ENCODE measurements at regions not wholly inside any gene's neighbourhood (a gene's known extent, or its start where the extent isn't known, plus 50 kb on each side); places are given as distances from the start of the nearest gene placed in this dataset.

DNA sequence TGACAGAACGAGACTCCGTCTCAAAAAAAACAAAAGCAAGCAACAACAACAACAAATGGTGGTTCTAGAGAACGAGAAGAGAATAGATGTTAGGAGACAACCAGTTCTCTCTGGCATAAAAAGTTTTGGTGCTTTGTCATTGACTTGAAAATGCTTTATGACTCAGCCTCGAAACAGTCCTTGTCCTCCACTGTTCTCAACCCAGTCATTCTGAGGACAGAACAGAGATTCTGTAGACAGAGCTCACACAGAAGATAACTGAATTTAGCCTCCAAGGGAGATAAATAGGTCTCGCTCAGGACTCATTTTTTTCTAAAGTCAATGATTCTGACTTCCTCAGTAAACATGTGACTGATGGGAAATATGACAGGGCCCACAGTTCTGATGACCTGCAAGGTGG lies 76.0 kb upstream of the FSTL4 start:
- TF ChIP-seq, protein P1, sequence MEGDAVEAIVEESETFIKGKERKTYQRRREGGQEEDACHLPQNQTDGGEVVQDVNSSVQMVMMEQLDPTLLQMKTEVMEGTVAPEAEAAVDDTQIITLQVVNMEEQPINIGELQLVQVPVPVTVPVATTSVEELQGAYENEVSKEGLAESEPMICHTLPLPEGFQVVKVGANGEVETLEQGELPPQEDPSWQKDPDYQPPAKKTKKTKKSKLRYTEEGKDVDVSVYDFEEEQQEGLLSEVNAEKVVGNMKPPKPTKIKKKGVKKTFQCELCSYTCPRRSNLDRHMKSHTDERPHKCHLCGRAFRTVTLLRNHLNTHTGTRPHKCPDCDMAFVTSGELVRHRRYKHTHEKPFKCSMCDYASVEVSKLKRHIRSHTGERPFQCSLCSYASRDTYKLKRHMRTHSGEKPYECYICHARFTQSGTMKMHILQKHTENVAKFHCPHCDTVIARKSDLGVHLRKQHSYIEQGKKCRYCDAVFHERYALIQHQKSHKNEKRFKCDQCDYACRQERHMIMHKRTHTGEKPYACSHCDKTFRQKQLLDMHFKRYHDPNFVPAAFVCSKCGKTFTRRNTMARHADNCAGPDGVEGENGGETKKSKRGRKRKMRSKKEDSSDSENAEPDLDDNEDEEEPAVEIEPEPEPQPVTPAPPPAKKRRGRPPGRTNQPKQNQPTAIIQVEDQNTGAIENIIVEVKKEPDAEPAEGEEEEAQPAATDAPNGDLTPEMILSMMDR (IDR thresholded peaks at IDR 0.05): no peak
- no peak for TF ChIP-seq POLR2A (IDR thresholded peaks at IDR 0.05)

Data from testis (tissue), 2 donors.